ENCODE measurements at regions not wholly inside any gene's neighbourhood (a gene's known extent, or its start where the extent isn't known, plus 50 kb on each side); places are given as distances from the start of the nearest gene placed in this dataset.

DNA sequence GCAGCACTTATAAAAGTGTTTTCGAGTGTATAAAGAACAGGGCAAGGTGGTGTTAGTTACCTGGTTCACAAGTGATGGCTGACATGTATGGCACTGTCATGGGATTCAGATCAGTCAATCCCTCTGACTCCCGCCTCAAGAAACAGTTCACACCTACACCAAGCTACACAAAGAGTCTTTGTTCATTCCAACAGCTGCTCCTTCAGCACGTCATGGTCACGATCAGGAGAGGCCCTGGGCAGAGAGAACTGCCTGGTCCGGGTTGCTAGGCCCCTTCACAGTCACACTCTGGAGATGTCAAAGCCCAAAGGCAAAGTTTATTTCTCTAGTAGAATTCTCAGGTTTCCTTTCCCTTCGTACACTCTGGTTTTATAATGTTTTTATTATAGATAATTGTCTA lies 426.7 kb downstream of the ZSWIM6 start:
- H3K4me3 ChIP-seq (ENCODE audit: low read length), result no peak overlapping the region
- H3K4me2 ChIP-seq (ENCODE audit: low read depth, low read length), result no peak overlapping the region
- H3K79me2 ChIP-seq (ENCODE audit: low read length), result no peaks in the 10 kb centered on the region
- H3K9me3 ChIP-seq (replicated peaks; ENCODE audit: insufficient read depth, low read length), result no peaks in the 10 kb centered on the region
- H3K27ac ChIP-seq (ENCODE audit: low read length), result no peak overlapping the region
- no peaks in the 10 kb centered on the region for H3K27me3 ChIP-seq (replicated peaks; ENCODE audit: insufficient read depth, low read length)
- no peaks in the 10 kb centered on the region for H3K4me1 ChIP-seq (ENCODE audit: low read length)
- H3K9ac ChIP-seq (ENCODE audit: low read length), result no peak overlapping the region
- H3F3A ChIP-seq (ENCODE audit: insufficient read depth, low read length), result no peaks in the 10 kb centered on the region
- no peak for DNase-seq
- no peaks in the 10 kb centered on the region for H3K36me3 ChIP-seq (replicated peaks; ENCODE audit: insufficient read depth, low read length)
- no peaks in the 10 kb centered on the region for H3K9me2 ChIP-seq (replicated peaks; ENCODE audit: insufficient read depth, low read length)
- TF ChIP-seq EZH2phosphoT487 (IDR thresholded peaks at IDR 0.05; ENCODE audit: low read length) (no peak), EZH2 (optimal IDR thresholded peaks at IDR 0.05; ENCODE audit: low read depth, low read length) (no peak)
- TF ChIP-seq, protein P1, sequence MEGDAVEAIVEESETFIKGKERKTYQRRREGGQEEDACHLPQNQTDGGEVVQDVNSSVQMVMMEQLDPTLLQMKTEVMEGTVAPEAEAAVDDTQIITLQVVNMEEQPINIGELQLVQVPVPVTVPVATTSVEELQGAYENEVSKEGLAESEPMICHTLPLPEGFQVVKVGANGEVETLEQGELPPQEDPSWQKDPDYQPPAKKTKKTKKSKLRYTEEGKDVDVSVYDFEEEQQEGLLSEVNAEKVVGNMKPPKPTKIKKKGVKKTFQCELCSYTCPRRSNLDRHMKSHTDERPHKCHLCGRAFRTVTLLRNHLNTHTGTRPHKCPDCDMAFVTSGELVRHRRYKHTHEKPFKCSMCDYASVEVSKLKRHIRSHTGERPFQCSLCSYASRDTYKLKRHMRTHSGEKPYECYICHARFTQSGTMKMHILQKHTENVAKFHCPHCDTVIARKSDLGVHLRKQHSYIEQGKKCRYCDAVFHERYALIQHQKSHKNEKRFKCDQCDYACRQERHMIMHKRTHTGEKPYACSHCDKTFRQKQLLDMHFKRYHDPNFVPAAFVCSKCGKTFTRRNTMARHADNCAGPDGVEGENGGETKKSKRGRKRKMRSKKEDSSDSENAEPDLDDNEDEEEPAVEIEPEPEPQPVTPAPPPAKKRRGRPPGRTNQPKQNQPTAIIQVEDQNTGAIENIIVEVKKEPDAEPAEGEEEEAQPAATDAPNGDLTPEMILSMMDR (IDR thresholded peaks at IDR 0.05; ENCODE audit: low read length), result no peak
- H2AFZ ChIP-seq (ENCODE audit: low read length), result no peak overlapping the region
- no peaks in the 10 kb centered on the region for H4K20me1 ChIP-seq (ENCODE audit: insufficient read depth, low read length)

DNA sequence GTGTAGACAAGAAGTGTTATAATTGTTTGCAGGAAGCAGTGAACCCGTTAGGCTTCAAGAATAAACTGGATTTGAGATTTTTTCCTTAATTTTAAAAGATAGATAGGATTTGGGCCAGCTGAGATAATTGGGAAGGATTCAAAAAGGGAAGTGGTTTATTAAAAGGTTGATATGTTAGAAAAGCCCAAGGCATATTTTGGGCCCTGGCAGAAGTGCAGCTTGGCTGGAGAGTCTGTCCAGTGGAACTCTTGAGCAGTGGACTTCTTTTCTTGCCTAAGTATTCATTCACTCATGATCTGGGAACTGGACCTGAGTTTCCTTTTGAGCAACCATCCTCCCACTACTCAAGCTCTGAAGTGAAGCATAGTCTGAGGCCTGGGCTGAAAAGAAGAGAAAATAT lies 433.4 kb downstream of the ZSWIM6 start:
- DNase-seq, result no peak
- Histone ChIP-seq H3K36me3 (replicated peaks; ENCODE audit: insufficient read depth, low read length) (no peaks in the 10 kb centered on the region), H3K4me2 (ENCODE audit: low read depth, low read length) (no peak overlapping the region), H4K20me1 (ENCODE audit: insufficient read depth, low read length) (no peaks in the 10 kb centered on the region), H2AFZ (ENCODE audit: low read length) (no peak overlapping the region), H3K79me2 (ENCODE audit: low read length) (no peaks in the 10 kb centered on the region), H3K27me3 (replicated peaks; ENCODE audit: insufficient read depth, low read length) (no peaks in the 10 kb centered on the region), H3K4me3 (ENCODE audit: low read length) (no peak overlapping the region), H3K27ac (ENCODE audit: low read length) (no peak overlapping the region), H3K9ac (ENCODE audit: low read length) (no peak overlapping the region), H3K9me2 (replicated peaks; ENCODE audit: insufficient read depth, low read length) (no peaks in the 10 kb centered on the region), H3K9me3 (replicated peaks; ENCODE audit: insufficient read depth, low read length) (no peaks in the 10 kb centered on the region), H3K4me1 (ENCODE audit: low read length) (no peaks in the 10 kb centered on the region), H3F3A (ENCODE audit: insufficient read depth, low read length) (no peaks in the 10 kb centered on the region)
- TF ChIP-seq EZH2 (optimal IDR thresholded peaks at IDR 0.05; ENCODE audit: low read depth, low read length) (no peak), EZH2phosphoT487 (IDR thresholded peaks at IDR 0.05; ENCODE audit: low read length) (no peak)
- TF ChIP-seq, protein P1 (IDR thresholded peaks at IDR 0.05; ENCODE audit: low read length), result no peak

DNA sequence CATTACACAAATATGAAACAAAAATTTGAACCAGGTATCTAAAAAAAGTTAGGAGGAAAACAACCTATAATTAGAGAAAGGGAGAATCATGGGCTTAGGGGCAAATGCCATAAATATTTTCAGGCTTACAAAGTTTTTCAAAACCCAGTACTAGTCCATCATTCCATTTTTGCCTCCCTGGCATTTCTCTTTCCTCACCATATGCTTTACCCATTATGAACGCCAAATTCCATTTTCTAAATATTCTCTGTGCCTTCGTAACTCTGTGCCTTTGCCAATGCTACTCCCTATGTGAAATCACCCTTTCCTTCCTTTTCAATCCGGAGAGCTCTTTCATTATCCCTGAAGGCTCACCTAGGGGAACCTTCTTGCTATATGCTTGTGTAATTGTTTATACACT lies 434.1 kb downstream of the ZSWIM6 start:
- no peak for DNase-seq

DNA sequence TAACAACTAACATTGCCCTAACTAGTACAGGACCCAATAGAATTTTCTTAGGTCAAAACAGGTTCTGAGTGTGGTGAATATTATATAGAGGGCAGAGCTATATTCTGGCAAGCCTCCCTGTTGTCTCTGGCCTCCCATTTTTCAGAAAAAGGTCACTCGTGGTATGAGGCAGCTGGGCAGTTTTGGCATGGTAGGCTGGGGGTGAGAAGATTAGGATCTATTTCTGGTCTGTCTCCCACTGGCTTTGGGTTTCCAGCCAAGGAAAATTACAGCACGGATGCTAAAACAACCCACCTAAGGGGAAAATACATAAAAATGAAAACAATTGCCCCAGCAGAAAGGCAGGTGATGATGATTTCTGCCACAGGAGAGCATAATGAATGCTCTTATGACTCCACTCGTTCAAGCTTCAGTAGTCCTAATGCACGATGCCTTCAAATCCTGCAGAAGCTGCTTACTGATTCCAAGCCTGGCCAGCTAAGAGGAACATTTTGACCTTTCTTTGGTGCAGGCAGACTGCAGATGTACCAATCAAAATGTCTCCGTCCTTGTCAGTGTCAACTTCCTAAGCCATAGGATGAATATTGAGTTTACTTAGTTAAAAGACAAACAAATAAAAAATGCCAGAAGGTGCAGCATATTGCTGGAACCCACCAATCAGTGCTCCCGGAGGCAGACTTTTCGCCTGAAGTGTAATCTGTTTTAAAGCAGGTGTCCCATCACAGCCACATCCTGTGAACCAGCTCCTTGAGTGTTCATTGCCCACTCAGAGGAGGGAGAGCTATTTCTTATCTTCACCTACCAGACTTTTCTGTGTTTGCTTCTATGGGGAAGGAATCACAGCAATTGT lies 435.4 kb downstream of the ZSWIM6 start:
- no peak overlapping the region for H3K4me3 ChIP-seq (ENCODE audit: low read length)
- no peaks in the 10 kb centered on the region for H3F3A ChIP-seq (ENCODE audit: insufficient read depth, low read length)
- H3K9me2 ChIP-seq (replicated peaks; ENCODE audit: insufficient read depth, low read length), result no peaks in the 10 kb centered on the region
- no peak overlapping the region for H3K4me2 ChIP-seq (ENCODE audit: low read depth, low read length)
- no peak for DNase-seq
- no peaks in the 10 kb centered on the region for H4K20me1 ChIP-seq (ENCODE audit: insufficient read depth, low read length)
- H3K9me3 ChIP-seq (replicated peaks; ENCODE audit: insufficient read depth, low read length), result no peaks in the 10 kb centered on the region
- no peak overlapping the region for H3K9ac ChIP-seq (ENCODE audit: low read length)
- H3K4me1 ChIP-seq (ENCODE audit: low read length), result no peaks in the 10 kb centered on the region
- no peak overlapping the region for H2AFZ ChIP-seq (ENCODE audit: low read length)
- no peaks in the 10 kb centered on the region for H3K36me3 ChIP-seq (replicated peaks; ENCODE audit: insufficient read depth, low read length)
- no peaks in the 10 kb centered on the region for H3K27me3 ChIP-seq (replicated peaks; ENCODE audit: insufficient read depth, low read length)
- H3K79me2 ChIP-seq (ENCODE audit: low read length), result no peaks in the 10 kb centered on the region
- no peak overlapping the region for H3K27ac ChIP-seq (ENCODE audit: low read length)
- TF ChIP-seq EZH2phosphoT487 (IDR thresholded peaks at IDR 0.05; ENCODE audit: low read length), result no peak
- TF ChIP-seq, protein P1 (IDR thresholded peaks at IDR 0.05; ENCODE audit: low read length), result no peak
- TF ChIP-seq EZH2 (optimal IDR thresholded peaks at IDR 0.05; ENCODE audit: low read depth, low read length), result no peak

More for the DNA sequence above, 434.1 kb downstream of the ZSWIM6 start:
- Histone ChIP-seq H3K79me2 (ENCODE audit: low read length) (no peaks in the 10 kb centered on the region), H4K20me1 (ENCODE audit: insufficient read depth, low read length) (no peaks in the 10 kb centered on the region), H3K9me2 (replicated peaks; ENCODE audit: insufficient read depth, low read length) (no peaks in the 10 kb centered on the region), H3F3A (ENCODE audit: insufficient read depth, low read length) (no peaks in the 10 kb centered on the region), H3K4me3 (ENCODE audit: low read length) (no peak overlapping the region), H2AFZ (ENCODE audit: low read length) (no peak overlapping the region), H3K9me3 (replicated peaks; ENCODE audit: insufficient read depth, low read length) (no peaks in the 10 kb centered on the region), H3K27ac (ENCODE audit: low read length) (no peak overlapping the region), H3K36me3 (replicated peaks; ENCODE audit: insufficient read depth, low read length) (no peaks in the 10 kb centered on the region), H3K4me1 (ENCODE audit: low read length) (no peaks in the 10 kb centered on the region), H3K9ac (ENCODE audit: low read length) (no peak overlapping the region), H3K4me2 (ENCODE audit: low read depth, low read length) (no peak overlapping the region), H3K27me3 (replicated peaks; ENCODE audit: insufficient read depth, low read length) (no peaks in the 10 kb centered on the region)
- no peak for TF ChIP-seq EZH2phosphoT487 (IDR thresholded peaks at IDR 0.05; ENCODE audit: low read length)
